Fibroblast of pulmonary artery (primary cell): ENCODE measurements at regions not wholly inside any gene's neighbourhood (a gene's known extent, or its start where the extent isn't known, plus 50 kb on each side); places are given as distances from the start of the nearest gene placed in this dataset.

Experiments
- DNase-seq: peaks from one replicate; pipeline ENCODE4 v3.0.0-alpha.2; 2010; ENCODE audit warnings: low read depth
- H3K4me3 ChIP-seq: replicated peaks from 2 replicates; pipeline ENCODE4 v1.5.1; 2011; ENCODE audit warnings: low read depth, mild to moderate bottlenecking, control low read depth, low read length, moderate library complexity
- TF ChIP-seq, protein P1 (sequence below): IDR thresholded peaks from 2 replicates; pipeline ENCODE4 v1.5.1; 2011; ENCODE audit warnings: mild to moderate bottlenecking, control low read depth, low read length, inconsistent platforms; ENCODE audit errors: missing control alignments

DNA sequence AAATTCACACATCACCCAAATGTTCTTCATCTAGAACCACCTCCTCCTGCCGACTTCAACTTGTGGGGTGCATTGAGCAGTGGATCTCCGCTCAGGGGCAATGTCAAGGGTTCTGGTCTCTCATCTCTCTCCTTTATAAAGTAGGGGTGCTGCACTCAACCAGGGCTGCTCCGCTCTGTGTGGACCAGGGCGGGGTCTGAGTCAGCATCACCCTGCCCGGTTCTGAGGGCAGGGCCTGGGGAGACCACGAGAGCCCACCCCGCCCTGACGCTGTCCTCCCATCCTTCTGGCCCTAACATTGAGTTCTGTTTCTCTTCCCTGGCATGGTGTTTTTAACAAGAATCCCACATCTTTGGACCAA, 311.6 kb upstream of the DIO3 start:
- TF ChIP-seq, protein P1, sequence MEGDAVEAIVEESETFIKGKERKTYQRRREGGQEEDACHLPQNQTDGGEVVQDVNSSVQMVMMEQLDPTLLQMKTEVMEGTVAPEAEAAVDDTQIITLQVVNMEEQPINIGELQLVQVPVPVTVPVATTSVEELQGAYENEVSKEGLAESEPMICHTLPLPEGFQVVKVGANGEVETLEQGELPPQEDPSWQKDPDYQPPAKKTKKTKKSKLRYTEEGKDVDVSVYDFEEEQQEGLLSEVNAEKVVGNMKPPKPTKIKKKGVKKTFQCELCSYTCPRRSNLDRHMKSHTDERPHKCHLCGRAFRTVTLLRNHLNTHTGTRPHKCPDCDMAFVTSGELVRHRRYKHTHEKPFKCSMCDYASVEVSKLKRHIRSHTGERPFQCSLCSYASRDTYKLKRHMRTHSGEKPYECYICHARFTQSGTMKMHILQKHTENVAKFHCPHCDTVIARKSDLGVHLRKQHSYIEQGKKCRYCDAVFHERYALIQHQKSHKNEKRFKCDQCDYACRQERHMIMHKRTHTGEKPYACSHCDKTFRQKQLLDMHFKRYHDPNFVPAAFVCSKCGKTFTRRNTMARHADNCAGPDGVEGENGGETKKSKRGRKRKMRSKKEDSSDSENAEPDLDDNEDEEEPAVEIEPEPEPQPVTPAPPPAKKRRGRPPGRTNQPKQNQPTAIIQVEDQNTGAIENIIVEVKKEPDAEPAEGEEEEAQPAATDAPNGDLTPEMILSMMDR = no peak
- DNase-seq = no peak
- H3K4me3 ChIP-seq = no peak overlapping the region

DNA sequence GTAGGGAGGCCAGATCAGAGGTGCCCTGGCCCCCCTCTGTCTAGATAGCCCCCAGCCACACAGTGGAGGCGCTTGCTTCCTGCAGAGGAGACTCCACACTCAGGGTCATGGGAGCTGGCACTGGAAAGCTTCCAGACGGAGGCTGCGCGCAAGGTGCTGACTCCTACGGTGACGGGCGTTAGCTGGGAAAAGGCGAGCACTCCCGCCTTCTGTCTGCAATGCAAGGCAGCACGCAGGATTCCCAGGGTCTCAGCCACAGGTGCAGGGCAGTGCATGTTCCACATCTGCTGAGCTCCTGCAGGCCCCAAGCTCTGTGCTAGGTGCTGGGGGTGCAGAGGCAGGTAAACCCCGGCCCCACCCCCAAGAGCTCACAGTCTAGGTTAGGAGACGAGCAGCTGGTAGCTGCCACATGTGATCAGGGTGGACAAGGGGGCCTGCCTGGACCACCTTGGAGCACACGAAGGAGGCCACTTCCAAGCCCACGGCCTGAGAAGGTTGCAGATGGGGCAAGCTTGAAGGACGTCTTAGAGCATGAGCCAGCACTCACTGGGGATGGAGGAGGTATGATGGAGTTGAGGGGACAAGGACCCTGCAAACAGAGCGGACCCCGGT, 310.9 kb upstream of the DIO3 start:
- TF ChIP-seq, protein P1 = no peak
- no peak for DNase-seq
- no peak overlapping the region for H3K4me3 ChIP-seq

DNA sequence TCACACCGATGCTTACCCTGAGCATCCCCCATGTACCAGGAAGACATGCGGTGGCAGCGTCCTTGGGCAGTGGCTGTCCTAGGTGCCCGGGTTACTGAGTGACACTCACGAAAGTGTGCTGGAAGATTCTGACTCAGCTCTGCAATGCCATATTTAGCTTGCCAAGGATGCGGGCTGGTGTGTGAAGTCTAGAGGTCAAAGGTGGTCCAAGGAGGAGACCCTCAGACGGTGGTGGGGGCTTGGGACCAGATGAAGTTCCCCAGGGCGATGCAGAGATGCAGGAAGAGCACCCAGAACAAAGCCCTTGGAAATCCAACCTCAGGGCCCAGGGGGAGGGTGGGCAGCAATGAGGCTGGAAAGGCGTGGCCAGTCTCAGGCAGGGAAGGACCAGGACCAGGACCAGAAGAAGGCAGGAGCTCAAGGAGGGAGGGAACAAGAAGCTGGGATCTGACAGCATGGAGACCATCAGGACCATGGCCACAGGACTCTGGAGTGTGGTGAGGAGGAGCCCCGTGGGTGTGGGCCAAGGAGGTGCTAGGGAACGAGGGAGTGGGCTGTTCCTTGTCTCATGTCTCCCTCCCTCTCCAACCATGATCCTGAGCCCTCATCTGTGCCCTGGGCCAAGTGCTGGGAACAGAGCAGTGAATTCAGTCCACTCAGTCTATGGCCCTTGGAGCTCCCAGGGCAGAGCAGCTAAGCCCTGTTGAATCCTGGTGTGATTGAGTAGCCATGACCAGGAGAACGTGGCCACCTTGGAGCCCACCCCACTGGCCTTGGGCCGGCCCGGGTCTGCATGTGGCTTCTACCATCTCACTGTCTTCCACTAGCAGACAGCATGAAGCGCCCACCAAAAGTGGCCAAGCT, 310.1 kb upstream of the DIO3 start:
- TF ChIP-seq, protein P1 = no peak
- no peak for DNase-seq
- no peak overlapping the region for H3K4me3 ChIP-seq

DNA sequence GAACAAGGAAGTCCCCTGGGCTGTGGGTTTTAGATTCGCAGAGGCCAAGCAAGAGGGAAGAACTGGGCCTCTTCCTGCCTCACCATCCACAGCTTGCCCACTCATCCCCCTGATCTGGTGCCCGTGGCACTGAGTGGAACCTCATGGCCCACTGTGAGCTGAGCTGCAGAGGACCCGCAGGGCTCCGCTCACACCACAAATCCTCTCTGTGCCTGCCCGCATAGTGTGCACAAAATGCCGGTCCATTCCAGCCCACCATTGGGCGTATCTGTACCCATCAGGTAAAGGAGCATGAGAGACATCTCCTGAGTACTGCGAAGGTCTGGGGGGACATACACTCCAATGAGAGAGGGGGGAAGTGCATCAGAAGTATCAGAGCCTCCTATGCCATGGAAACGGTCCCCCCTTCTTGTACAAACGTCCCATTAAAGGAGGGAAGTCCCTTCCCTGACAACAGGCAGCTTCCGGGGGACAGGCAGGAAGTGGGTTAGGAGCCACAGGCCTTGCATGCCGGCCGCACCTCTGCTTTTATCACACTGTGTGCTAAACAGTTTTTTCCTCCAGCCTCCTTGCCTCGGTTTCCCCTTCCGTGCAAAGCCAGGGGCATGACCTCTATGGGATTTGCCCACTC, 309.4 kb upstream of the DIO3 start:
- no peak overlapping the region for H3K4me3 ChIP-seq
- no peak for DNase-seq
- TF ChIP-seq, protein P1 = no peak

DNA sequence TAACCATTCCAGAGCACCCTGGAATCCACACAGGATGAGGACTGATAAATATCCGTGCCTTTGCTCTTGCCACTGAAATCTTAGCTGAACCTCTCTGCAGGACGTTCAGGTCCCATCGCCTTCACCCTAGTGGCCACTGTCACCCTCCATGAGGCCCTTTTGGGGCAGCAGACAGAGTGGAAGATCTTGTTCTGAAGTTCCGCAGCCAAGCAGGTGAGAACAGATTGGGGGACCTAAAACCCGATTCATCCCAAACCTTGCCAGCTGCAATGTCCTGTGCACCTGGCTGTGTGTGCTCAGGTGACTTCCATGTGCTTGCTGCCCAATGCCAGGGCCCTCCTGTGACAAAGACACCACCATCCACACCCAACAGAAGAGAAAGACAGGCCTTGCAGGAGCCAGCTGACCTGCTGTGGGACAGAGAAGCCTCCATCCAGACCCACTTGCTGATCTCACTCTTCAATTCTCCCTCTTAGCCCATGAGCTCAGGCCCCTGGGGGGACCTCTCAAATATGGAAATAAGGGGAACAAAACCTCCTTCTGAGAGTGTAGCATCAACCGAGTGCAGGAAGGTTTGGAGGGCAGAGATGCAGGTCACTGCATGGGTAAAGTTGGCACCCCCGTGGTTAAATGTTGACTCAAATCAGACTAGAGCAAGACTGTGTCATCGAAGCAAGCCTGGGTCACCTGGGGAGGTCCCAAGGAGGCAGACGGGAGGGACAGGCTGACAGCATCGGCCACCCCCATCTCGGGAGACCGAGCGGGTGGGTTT, 308.7 kb upstream of the DIO3 start:
- DNase-seq = no peak
- no peak overlapping the region for H3K4me3 ChIP-seq
- TF ChIP-seq, protein P1 = no peak

DNA sequence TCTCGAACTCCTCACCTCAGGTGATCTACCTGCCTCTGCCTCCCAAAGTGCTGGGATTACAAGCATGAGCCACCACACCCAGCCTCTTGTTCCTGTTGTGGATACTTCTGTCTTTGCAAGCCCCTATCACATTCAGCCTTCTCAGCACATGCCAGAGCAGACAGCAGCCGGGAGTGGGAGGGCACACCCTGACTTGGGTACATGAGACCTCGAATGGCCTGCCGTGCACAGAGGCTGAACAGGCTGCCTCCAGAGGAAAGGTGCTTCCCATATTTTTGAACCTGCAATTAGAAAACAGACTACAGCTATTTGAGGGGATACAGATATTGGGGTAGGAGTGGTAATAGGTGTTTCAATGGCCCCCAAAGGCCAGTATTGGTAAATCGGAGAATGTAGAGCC, 307.3 kb upstream of the DIO3 start:
- DNase-seq = no peak
- TF ChIP-seq, protein P1 = no peak
- no peak overlapping the region for H3K4me3 ChIP-seq
